ENCODE measurements at regions not wholly inside any gene's neighbourhood (a gene's known extent, or its start where the extent isn't known, plus 50 kb on each side); places are given as distances from the start of the nearest gene placed in this dataset.

GRCh38 chr9:93865716-93866115, 89.4 kb downstream of the BARX1 start:
- POLR2A ChIA-PET: no interaction called here
- in situ Hi-C loops (cut with HindIII; ENCODE audit: low pct_unique_long_range_greater_than_20kb, low sequenced_read_pairs): no loop called here

GRCh38 chr9:93865245-93865644, 89.9 kb downstream of the BARX1 start:
- Histone ChIP-seq H3K4me3 (ENCODE audit: low read depth in 2 of 2, low read length in 2 of 2) (no peak overlapping the region), H3K27me3 (ENCODE audit: control insufficient read depth, insufficient read depth, low read length) (no peaks in the 10 kb centered on the region), H3K36me3 (ENCODE audit: control insufficient read depth, insufficient read depth, low read length) (no peaks in the 10 kb centered on the region), H3K4me1 (ENCODE audit: control insufficient read depth, insufficient read depth, low read length) (no peaks in the 10 kb centered on the region), H3K9me3 (ENCODE audit: control insufficient read depth, insufficient read depth, low read depth, low read length) (no peaks in the 10 kb centered on the region), H3K27ac (ENCODE audit: low read length) (no peak overlapping the region)
- TF ChIP-seq REST (IDR thresholded peaks at IDR 0.05; ENCODE audit: insufficient read depth in 1 of 2, low read depth in 2 of 2, low read length in 1 of 2) (no peak), POLR2AphosphoS5 (IDR thresholded peaks at IDR 0.05; ENCODE audit: low read depth, low read length) (no peak), CTCF (IDR thresholded peaks at IDR 0.05) (no peak), TCF7L2 (IDR thresholded peaks at IDR 0.05; ENCODE audit: low read depth, low read length) (no peak), SIN3A (IDR thresholded peaks at IDR 0.05; ENCODE audit: borderline replicate concordance, insufficient read depth, low read depth, low read length) (no peak)
- in situ Hi-C loops (cut with HindIII; ENCODE audit: low pct_unique_long_range_greater_than_20kb, low sequenced_read_pairs): no loop called here
- ChIA-PET POLR2A (no interaction called here), CTCF (no interaction called here)
- BruUV-seq (replicated peaks): no TSS peak
- intact Hi-C loops (cut with micrococcal nuclease; ENCODE audit: unreplicated experiment): no loop called here
- DNase-seq (ENCODE audit: low read depth, low spot score): no peak
- no peak for ATAC-seq

More at GRCh38 chr9:93865716-93866115, 89.4 kb downstream of the BARX1 start:
- intact Hi-C loops (cut with micrococcal nuclease; ENCODE audit: unreplicated experiment): no loop called here
- no TSS peak for BruUV-seq (replicated peaks)
- Histone ChIP-seq H3K4me3 (ENCODE audit: low read depth in 2 of 2, low read length in 2 of 2) (no peak overlapping the region), H3K4me1 (ENCODE audit: control insufficient read depth, insufficient read depth, low read length) (no peaks in the 10 kb centered on the region), H3K36me3 (ENCODE audit: control insufficient read depth, insufficient read depth, low read length) (no peaks in the 10 kb centered on the region), H3K27ac (ENCODE audit: low read length) (no peak overlapping the region), H3K9me3 (ENCODE audit: control insufficient read depth, insufficient read depth, low read depth, low read length) (no peaks in the 10 kb centered on the region), H3K27me3 (ENCODE audit: control insufficient read depth, insufficient read depth, low read length) (no peaks in the 10 kb centered on the region)
- ATAC-seq: no peak
- CTCF ChIA-PET: no interaction called here
- no peak for DNase-seq (ENCODE audit: low read depth, low spot score)
- TF ChIP-seq REST (IDR thresholded peaks at IDR 0.05; ENCODE audit: insufficient read depth in 1 of 2, low read depth in 2 of 2, low read length in 1 of 2): no peak
- TF ChIP-seq CTCF (IDR thresholded peaks at IDR 0.05): no peak
- no peak for TF ChIP-seq SIN3A (IDR thresholded peaks at IDR 0.05; ENCODE audit: borderline replicate concordance, insufficient read depth, low read depth, low read length)
- no peak for TF ChIP-seq POLR2AphosphoS5 (IDR thresholded peaks at IDR 0.05; ENCODE audit: low read depth, low read length)
- TF ChIP-seq TCF7L2 (IDR thresholded peaks at IDR 0.05; ENCODE audit: low read depth, low read length): no peak

Measured in Panc1 (cell line).